Pancreas (tissue), 10 donors: ENCODE measurements at regions not wholly inside any gene's neighbourhood (a gene's known extent, or its start where the extent isn't known, plus 50 kb on each side); places are given as distances from the start of the nearest gene placed in this dataset.

ENCODE experiments used
- ATAC-seq, 4 donors: fragments of 200-7000 bp; cut with Tn5 transposase; one replicate each; pipeline versions ENCODE4 v1.8.0 to v1.9.1; 2020; ENCODE audit warnings: mild to moderate bottlenecking in 4 of 4, moderate library complexity in 4 of 4
- DNase-seq, 6 donors: peaks; one replicate each; pipeline ENCODE4 v3.0.0-alpha.2; 2020
- FAIRE-seq: peaks from 2 replicates; lab custom pipeline; 2012; peaks lifted over from hg19 to GRCh38; lab: Jason Lieb, UNC
- H3K27ac ChIP-seq, 4 donors: fragments of 200-600 bp; sonication (generic); 1 replicate in 3 of 4; 2 replicates in 1 of 4; pipeline versions ENCODE4 v1.5.0 to v1.8.0; 2020
- H3K27me3 ChIP-seq, 4 donors: fragments of 200-600 bp; one replicate each; pipeline ENCODE4 v1.8.0; 2021
- H3K36me3 ChIP-seq, 3 donors: fragments of 200-600 bp; sonication (generic) in 1 of 3; one replicate each; pipeline versions ENCODE4 v1.5.0 to v1.8.0; 2020 to 2021
- H3K4me1 ChIP-seq, 3 donors: fragments of 200-600 bp; one replicate each; pipeline ENCODE4 v1.8.0; 2021
- H3K4me3 ChIP-seq, 4 donors: fragments of 200-600 bp; sonication (generic) in 2 of 4; one replicate each; pipeline versions ENCODE4 v1.5.0 to v1.8.0; 2020 to 2021
- H3K9me3 ChIP-seq, 4 donors: fragments of 200-600 bp; one replicate each; pipeline ENCODE4 v1.8.0; 2021
- WGBS, 2 donors: extraction: QIAGEN DNeasy Blood & Tissue Kit; methylation state at CpG; one replicate each; pipeline ENCODE4 v1.1.7; 2013; 5-methylcytosine and 5-hydroxymethylcytosine counted together
- intact Hi-C, 3 donors: fragments of 100-400 bp; cut with DNase I; formaldehyde crosslinking; loops; one replicate each; pipeline versions ENCODE4 v1.11.1 to v1.14.2; 2022
- TF ChIP-seq, protein P1 (sequence below), 4 donors: fragments of 200-600 bp; sonication (generic) in 3 of 4; IDR thresholded peaks; one replicate each; pipeline versions ENCODE4 v1.5.0 to v1.8.0; 2021; ENCODE audit warnings: antibody characterized with exemption in 4 of 4
- donor health status: healthy with polysubstance abuse.
- donor health status: DM: no; HTN: no; CAD: no; lungs with moderate emphysema.
- donor health status: DM: no; HTN: no; CAD: no.
- donor health status: control.
- donor health status: control.
- donor health status: Bipolar disorder and iron deficiency.
- donor health status: DM: yes; HTN: yes; CAD: no.
- donor health status: DM: no; HTN: no; CAD: no.
- donor health status: DM: no; HTN: no; CAD: no.
- donor health status: DM: yes; HTN: yes; CAD: no.

DNA sequence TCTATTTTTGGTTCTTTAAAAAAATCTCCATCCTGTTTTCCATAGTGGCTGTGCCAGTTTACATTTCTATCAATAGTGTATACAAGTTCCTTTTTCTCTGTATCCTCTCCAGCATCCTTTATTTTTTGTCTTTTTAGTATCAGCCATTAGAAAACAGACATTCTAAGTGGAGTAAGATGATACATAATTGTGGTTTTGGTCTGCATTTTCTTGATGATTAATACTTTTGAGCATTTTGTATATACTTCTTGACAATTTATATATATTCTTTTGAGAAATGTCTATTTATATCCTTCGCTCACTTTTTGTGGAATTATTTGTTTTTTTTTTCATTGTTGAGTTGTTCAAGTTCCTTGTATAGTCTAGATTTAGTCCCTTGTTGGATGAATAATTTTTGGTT lies 382.2 kb upstream of the SPOCK3 start:
- TF ChIP-seq, protein P1, sequence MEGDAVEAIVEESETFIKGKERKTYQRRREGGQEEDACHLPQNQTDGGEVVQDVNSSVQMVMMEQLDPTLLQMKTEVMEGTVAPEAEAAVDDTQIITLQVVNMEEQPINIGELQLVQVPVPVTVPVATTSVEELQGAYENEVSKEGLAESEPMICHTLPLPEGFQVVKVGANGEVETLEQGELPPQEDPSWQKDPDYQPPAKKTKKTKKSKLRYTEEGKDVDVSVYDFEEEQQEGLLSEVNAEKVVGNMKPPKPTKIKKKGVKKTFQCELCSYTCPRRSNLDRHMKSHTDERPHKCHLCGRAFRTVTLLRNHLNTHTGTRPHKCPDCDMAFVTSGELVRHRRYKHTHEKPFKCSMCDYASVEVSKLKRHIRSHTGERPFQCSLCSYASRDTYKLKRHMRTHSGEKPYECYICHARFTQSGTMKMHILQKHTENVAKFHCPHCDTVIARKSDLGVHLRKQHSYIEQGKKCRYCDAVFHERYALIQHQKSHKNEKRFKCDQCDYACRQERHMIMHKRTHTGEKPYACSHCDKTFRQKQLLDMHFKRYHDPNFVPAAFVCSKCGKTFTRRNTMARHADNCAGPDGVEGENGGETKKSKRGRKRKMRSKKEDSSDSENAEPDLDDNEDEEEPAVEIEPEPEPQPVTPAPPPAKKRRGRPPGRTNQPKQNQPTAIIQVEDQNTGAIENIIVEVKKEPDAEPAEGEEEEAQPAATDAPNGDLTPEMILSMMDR (IDR thresholded peaks at IDR 0.05), result no peak
- no peak for ATAC-seq
- no peak overlapping the region for H3K4me3 ChIP-seq
- H3K4me1 ChIP-seq, result no peaks in the 10 kb centered on the region
- FAIRE-seq, result no peak
- intact Hi-C loops, result no loop called here
- no peak overlapping the region for H3K27ac ChIP-seq
- H3K27me3 ChIP-seq, result no peaks in the 10 kb centered on the region
- no peaks in the 10 kb centered on the region for H3K9me3 ChIP-seq
- no peaks in the 10 kb centered on the region for H3K36me3 ChIP-seq
- 0 to 51% methylated on average over 1 of the region's 1 CpG for WGBS, 2 donors
- no peak for DNase-seq

DNA sequence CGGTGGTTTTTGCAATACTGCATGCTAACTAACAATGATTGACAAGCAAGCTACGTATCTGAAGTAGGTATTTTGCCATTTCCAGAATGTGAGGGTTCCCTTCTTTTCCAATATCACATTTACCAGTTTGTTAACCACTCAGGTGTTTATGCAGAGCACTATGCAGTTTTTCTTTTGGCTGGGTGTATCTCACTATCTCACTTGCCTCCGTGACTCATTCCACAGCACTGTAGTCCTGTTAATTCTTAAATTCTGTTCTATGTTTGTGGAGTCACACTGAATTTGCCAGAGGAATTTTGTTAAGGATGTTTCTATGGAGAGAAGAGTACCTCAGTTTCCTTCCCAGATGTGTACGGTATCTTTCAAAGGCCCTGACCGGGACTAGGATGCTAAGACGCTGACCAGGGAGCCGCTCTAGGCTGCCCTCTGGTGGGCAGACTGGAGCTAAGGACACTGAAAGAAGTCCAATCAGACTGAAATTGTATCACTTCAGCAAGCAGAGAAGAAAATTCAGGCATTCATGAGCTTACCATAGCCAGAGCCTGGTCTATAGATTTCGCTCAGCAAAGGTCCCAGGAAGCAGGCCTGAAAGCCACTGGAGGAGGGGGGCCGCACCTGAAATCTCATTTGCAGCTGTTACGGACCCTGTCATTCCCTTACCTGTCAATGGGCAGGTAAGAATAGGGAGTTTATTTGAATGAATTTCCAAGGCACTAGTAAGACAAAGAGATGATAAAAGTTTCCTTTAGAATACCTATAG lies 388.4 kb upstream of the SPOCK3 start:
- TF ChIP-seq, protein P1 (IDR thresholded peaks at IDR 0.05), result peak; percentile 62 to 75 (median 64)
- H3K27ac ChIP-seq, result no peak overlapping the region
- DNase-seq, result peak; percentile 31 to 86 (median 62)
- ATAC-seq, result peak; percentile 68 to 92 (median 85)
- no peaks in the 10 kb centered on the region for H3K9me3 ChIP-seq
- WGBS, 2 donors, result 36 to 42% methylated on average over 10 of the region's 10 CpGs
- H3K4me3 ChIP-seq, result no peak overlapping the region
- no peak for FAIRE-seq
- no peaks in the 10 kb centered on the region for H3K4me1 ChIP-seq
- H3K27me3 ChIP-seq, result no peaks in the 10 kb centered on the region
- H3K36me3 ChIP-seq, result no peaks in the 10 kb centered on the region
- intact Hi-C loops, result no loop called here

DNA sequence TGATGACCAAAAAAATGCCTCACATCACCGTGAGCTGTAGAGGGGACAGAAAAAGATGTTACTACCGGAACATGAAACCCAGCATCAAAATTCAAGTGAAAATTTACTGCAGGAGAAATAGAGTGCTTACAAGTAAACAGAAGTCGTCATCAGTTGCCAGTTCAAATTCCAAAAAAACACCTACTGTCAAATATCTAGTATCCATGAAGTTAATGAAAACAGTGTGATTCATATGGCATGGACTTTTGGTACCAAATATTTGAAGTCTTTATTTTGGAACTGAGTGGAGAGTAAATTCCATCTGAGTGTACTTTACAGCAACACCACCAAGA lies 388.9 kb upstream of the SPOCK3 start:
- no peaks in the 10 kb centered on the region for H3K9me3 ChIP-seq
- FAIRE-seq (no peak), DNase-seq (no peak), ATAC-seq (no peak)
- H3K4me3 ChIP-seq, result no peak overlapping the region
- H3K36me3 ChIP-seq, result no peaks in the 10 kb centered on the region
- intact Hi-C loops, result no loop called here
- H3K27ac ChIP-seq, result no peak overlapping the region
- TF ChIP-seq, protein P1 (IDR thresholded peaks at IDR 0.05), result no peak
- WGBS, 2 donors, result 51 to 58% methylated on average over 3 of the region's 3 CpGs
- no peaks in the 10 kb centered on the region for H3K4me1 ChIP-seq
- no peaks in the 10 kb centered on the region for H3K27me3 ChIP-seq

DNA sequence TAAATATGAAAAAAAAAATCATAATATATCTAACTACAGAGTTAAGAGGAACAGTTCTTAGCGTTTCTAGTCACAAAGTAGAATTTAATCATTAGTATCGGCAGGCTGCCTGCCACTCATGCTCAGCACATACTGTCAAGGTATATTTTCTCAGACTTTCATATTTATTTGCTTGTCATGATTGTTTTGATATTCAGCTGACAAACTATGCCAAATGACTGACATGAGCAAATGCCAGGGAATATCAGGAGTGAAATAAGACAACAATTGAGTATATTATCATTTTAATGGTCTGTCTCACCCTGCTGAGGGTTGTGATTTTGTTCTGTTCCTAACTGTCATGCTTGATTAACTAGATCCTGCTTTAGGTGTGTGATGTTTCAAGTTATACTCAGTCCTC lies 395.0 kb upstream of the SPOCK3 start:
- WGBS, 2 donors, result 48 to 63% methylated on average over 2 of the region's 2 CpGs
- no peak for DNase-seq
- ATAC-seq, result no peak
- H3K9me3 ChIP-seq, result no peaks in the 10 kb centered on the region
- H3K27me3 ChIP-seq, result no peaks in the 10 kb centered on the region
- H3K27ac ChIP-seq, result no peak overlapping the region
- TF ChIP-seq, protein P1 (IDR thresholded peaks at IDR 0.05), result no peak
- H3K4me1 ChIP-seq, result no peaks in the 10 kb centered on the region
- no peak overlapping the region for H3K4me3 ChIP-seq
- FAIRE-seq, result no peak
- H3K36me3 ChIP-seq, result no peaks in the 10 kb centered on the region
- intact Hi-C loops, result no loop called here

DNA sequence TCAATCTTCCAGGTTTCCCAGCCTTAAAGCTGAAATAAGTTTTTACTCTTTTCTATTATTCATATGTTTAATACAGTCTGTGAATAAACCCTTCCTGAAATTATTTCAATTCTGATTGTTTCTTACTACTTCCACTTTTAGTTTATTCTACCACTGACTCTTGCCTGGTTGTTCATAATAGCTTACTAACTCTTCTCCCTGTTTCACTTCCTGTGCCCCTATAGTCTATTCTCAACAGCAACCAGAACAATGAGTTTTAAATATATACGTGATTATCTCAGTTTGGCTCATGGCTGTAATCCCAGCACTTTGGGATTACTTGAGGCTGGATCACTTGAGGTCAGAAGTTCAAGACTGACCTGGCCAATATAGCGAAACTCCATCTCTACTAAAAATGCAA lies 408.0 kb upstream of the SPOCK3 start:
- ATAC-seq, result no peak
- TF ChIP-seq, protein P1 (IDR thresholded peaks at IDR 0.05), result no peak
- no peak for FAIRE-seq
- intact Hi-C loops, result no loop called here
- WGBS, 2 donors, result 60 to 63% methylated on average over 2 of the region's 2 CpGs
- DNase-seq, result no peak
- Histone ChIP-seq H3K9me3 (no peaks in the 10 kb centered on the region), H3K36me3 (no peaks in the 10 kb centered on the region), H3K4me3 (no peak overlapping the region), H3K27ac (no peak overlapping the region), H3K27me3 (no peaks in the 10 kb centered on the region), H3K4me1 (no peaks in the 10 kb centered on the region)
